Gastrocnemius medialis (tissue), 4 donors: ENCODE measurements at regions not wholly inside any gene's neighbourhood (a gene's known extent, or its start where the extent isn't known, plus 50 kb on each side); places are given as distances from the start of the nearest gene placed in this dataset.
"Not testable (repeated sequence)": the region's sequence is repeated elsewhere in the genome, so short reads cannot be mapped to it uniquely, and the experiment has no call there.

ENCODE experiments used
- ATAC-seq, 2 donors: fragments of 150-250 bp; one replicate each; pipeline ENCODE4 v1.9.1; 2016
- DNase-seq, 2 donors: peaks; one replicate each; pipeline ENCODE4 v3.0.0-alpha.2; 2019
- H3K27ac ChIP-seq, 4 donors: fragments of 200-600 bp; sonication (generic); 1 replicate in 1 of 4; 2 replicates in 3 of 4; pipeline ENCODE4 v1.5.1; 2016 to 2018; ENCODE audit warnings: mild to moderate bottlenecking in 2 of 4, moderate library complexity in 1 of 4
- H3K27me3 ChIP-seq, 3 donors: fragments of 200-600 bp; sonication (generic) in 2 of 3; 1 replicate in 1 of 3; 2 replicates in 2 of 3; pipeline versions ENCODE4 v1.5.1 to v1.6.0; 2016 to 2019; ENCODE audit warnings: mild to moderate bottlenecking in 1 of 3, moderate library complexity in 1 of 3
- H3K36me3 ChIP-seq, 2 donors: fragments of 200-600 bp; sonication (generic) in 1 of 2; one replicate each; pipeline ENCODE4 v1.5.1; 2017 to 2018
- H3K4me1 ChIP-seq, 2 donors: fragments of 200-600 bp; sonication (generic) in 1 of 2; one replicate each; pipeline ENCODE4 v1.5.1; 2016 to 2017; ENCODE audit warnings: mild to moderate bottlenecking in 2 of 2
- H3K4me3 ChIP-seq, 4 donors: fragments of 200-600 bp; sonication (generic) in 3 of 4; 1 replicate in 1 of 4; 2 replicates in 3 of 4; pipeline ENCODE4 v1.5.1; 2016 to 2019; ENCODE audit warnings: mild to moderate bottlenecking in 2 of 4
- H3K9me3 ChIP-seq, 3 donors: fragments of 200-600 bp; sonication (generic) in 2 of 3; 1 replicate in 1 of 3; 2 replicates in 2 of 3; pipeline ENCODE4 v1.5.1; 2016 to 2019
- POLR2A ChIP-seq, 2 donors: fragments of 450-650 bp; IDR thresholded peaks; one replicate each; pipeline ENCODE4 v1.6.1; 2017; ENCODE audit warnings: antibody characterized with exemption in 2 of 2, mild to moderate bottlenecking in 2 of 2, moderate library complexity in 2 of 2
- in situ Hi-C, 4 donors: fragments of 200-750 bp; cut with MboI; loops; one replicate each; pipeline versions ENCODE4 v1.15.0 to v1.8.0; 2017; ENCODE audit warnings: low sequenced_read_pairs in 4 of 4
- intact Hi-C: fragments of 100-400 bp; cut with DNase I; formaldehyde crosslinking; loops from one replicate; pipeline ENCODE4 v1.15.1; 2023; ENCODE audit warnings: low total_unique reads
- TF ChIP-seq, protein P1 (sequence below), 5 experiments: fragments of 450-650 bp in 3 of 5; fragments of 200-600 bp in 2 of 5; sonication (generic) in 2 of 5; IDR thresholded peaks in 4 of 5; conservative IDR thresholded peaks in 1 of 5; 1 replicate in 4 of 5; 2 replicates in 1 of 5; pipeline ENCODE4 v1.5.1; 2016 to 2019; ENCODE audit warnings: antibody characterized with exemption in 5 of 5, mild to moderate bottlenecking in 3 of 5, moderate library complexity in 3 of 5

DNA sequence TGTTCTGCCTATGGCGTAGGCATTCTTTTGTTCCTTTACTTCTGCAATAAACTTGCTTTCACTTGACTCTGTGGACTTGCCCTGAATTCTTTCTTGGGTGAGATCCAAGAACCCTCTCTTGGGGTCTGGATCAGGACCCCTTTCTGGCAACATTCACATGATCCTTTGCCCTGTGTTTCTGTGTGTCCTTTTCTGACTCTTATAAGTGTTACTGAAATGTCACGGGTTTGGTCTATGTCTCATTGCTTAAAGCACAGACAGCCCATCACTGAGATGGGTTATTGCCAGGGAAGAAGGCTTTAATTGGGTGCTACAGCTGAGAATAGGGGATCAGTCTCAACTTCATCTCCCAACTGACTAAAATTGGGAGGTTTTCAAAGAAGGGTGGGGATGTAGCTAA, 110.9 kb upstream of the XPO1 start:
- Histone ChIP-seq H3K4me3 (no peak overlapping the region), H3K36me3 (no peaks in the 10 kb centered on the region), H3K4me1 (no peaks in the 10 kb centered on the region), H3K9me3 (no peaks in the 10 kb centered on the region), H3K27ac (no peak overlapping the region), H3K27me3 (no peaks in the 10 kb centered on the region)
- in situ Hi-C loops (no loop called here), intact Hi-C loops (no loop called here)
- no peak for TF ChIP-seq POLR2A (IDR thresholded peaks at IDR 0.05)
- TF ChIP-seq, protein P1, sequence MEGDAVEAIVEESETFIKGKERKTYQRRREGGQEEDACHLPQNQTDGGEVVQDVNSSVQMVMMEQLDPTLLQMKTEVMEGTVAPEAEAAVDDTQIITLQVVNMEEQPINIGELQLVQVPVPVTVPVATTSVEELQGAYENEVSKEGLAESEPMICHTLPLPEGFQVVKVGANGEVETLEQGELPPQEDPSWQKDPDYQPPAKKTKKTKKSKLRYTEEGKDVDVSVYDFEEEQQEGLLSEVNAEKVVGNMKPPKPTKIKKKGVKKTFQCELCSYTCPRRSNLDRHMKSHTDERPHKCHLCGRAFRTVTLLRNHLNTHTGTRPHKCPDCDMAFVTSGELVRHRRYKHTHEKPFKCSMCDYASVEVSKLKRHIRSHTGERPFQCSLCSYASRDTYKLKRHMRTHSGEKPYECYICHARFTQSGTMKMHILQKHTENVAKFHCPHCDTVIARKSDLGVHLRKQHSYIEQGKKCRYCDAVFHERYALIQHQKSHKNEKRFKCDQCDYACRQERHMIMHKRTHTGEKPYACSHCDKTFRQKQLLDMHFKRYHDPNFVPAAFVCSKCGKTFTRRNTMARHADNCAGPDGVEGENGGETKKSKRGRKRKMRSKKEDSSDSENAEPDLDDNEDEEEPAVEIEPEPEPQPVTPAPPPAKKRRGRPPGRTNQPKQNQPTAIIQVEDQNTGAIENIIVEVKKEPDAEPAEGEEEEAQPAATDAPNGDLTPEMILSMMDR (IDR thresholded peaks at IDR 0.05 in 4 of 5, conservative IDR thresholded peaks at IDR 0.05 in 1 of 5), result no peak
- no peak for DNase-seq
- ATAC-seq, result no peak

DNA sequence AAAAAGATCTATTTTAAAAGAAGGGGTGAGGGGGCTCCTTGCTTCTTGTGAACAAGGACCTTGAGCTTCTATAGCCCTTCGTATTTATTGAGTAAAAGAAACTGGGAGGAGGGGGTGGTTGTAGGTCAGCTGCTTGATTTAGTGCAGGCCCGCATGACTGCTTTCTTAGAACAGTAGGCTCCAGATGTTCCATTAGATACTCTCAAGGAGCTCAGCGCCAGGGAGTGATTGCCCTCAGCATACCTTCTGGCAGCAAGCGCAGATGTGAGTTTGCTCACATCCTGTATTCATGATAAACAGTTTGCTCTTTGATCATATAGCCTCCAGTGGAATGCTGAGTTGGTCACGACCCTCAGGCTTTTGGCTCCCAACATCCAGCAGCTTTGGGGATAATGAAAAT, 108.9 kb upstream of the XPO1 start:
- no peak for DNase-seq
- Histone ChIP-seq H3K4me3 (no peak overlapping the region), H3K9me3 (no peaks in the 10 kb centered on the region), H3K27me3 (no peaks in the 10 kb centered on the region), H3K27ac (no peak overlapping the region), H3K4me1 (no peaks in the 10 kb centered on the region), H3K36me3 (no peaks in the 10 kb centered on the region)
- in situ Hi-C loops, result no loop called here
- TF ChIP-seq, protein P1 (IDR thresholded peaks at IDR 0.05 in 4 of 5, conservative IDR thresholded peaks at IDR 0.05 in 1 of 5), result no peak
- TF ChIP-seq POLR2A (IDR thresholded peaks at IDR 0.05), result no peak
- intact Hi-C loops, result no loop called here
- ATAC-seq, result no peak

DNA sequence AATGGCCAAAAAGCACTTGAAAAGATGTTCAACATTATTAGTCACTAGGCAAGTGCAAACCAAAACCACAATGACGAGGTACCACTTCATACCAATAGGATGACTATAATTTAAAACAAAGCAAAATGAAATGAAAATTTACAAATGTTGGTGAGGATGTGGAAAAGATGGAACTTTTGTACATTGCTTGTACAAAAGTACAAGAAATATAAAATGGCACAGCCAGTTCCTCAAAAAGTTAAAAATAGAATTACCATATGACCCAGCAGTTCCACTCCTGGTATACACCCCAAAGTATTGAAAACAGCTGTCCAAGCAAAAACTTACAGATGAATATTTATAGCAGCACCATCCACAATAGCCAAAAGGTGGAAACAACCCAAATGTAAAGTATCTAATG, 107.8 kb upstream of the XPO1 start:
- Histone ChIP-seq H3K36me3 (no peaks in the 10 kb centered on the region), H3K4me1 (no peaks in the 10 kb centered on the region), H3K27me3 (no peaks in the 10 kb centered on the region), H3K9me3 (no peaks in the 10 kb centered on the region), H3K27ac (no peak overlapping the region), H3K4me3 (no peak overlapping the region)
- in situ Hi-C loops, result no loop called here
- TF ChIP-seq POLR2A (IDR thresholded peaks at IDR 0.05), result no peak
- TF ChIP-seq, protein P1 (IDR thresholded peaks at IDR 0.05 in 4 of 5, conservative IDR thresholded peaks at IDR 0.05 in 1 of 5), result no peak
- ATAC-seq (no peak), DNase-seq (no peak)
- intact Hi-C loops, result no loop called here

DNA sequence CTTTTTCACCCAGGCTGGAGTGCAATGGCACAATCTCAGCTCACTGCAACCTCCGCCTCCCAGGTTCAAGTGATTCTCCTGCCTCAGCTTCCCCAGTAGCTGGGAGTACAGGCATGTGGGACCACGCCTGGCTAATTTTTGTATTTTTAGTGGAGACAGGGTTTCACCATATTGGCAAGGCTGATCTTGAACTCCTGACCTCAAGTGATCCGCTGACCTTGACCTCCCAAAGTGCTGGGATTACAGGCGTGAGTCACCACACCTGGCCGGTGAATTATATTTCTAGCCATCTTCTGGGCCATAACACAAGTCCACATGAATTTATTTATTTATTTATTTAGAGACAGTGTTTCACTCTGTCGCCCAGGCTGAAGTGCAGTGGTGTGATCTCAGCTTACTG, 105.0 kb upstream of the XPO1 start:
- H3K27me3 ChIP-seq, H3K36me3 ChIP-seq, H3K4me3 ChIP-seq, H3K4me1 ChIP-seq, ATAC-seq, intact Hi-C loops, in situ Hi-C loops, H3K27ac ChIP-seq, H3K9me3 ChIP-seq, DNase-seq: not testable (repeated sequence)

DNA sequence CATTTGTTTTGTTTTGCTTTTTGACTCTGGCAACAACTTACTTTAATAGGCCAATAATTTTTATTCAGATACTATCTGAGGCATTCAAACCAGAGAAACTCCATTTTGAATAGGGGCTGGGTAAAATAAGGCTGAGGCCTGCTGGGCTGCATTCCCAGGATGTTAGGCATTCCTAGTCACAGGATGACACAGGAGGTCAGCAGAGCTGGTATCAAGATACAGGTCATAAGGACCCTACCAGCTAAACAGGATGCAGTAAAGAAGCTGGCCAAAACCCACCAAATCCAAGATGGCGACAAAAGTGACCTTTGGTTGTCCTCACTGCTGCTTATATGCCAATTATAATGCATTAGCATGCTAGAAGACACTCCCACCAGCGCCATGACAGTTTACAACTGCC, 102.2 kb upstream of the XPO1 start:
- in situ Hi-C loops, result no loop called here
- Histone ChIP-seq H3K27me3 (no peaks in the 10 kb centered on the region), H3K36me3 (no peaks in the 10 kb centered on the region)

More for the DNA sequence above, 102.2 kb upstream of the XPO1 start:
- no peak for DNase-seq
- Histone ChIP-seq H3K27ac (no peak overlapping the region), H3K4me3 (no peak overlapping the region), H3K4me1 (no peaks in the 10 kb centered on the region), H3K9me3 (no peaks in the 10 kb centered on the region)
- ATAC-seq, result no peak
- TF ChIP-seq, protein P1 (IDR thresholded peaks at IDR 0.05 in 4 of 5, conservative IDR thresholded peaks at IDR 0.05 in 1 of 5), result no peak
- no peak for TF ChIP-seq POLR2A (IDR thresholded peaks at IDR 0.05)
- intact Hi-C loops, result no loop called here
